Fibroblast of the aortic adventitia (primary cell): ENCODE measurements at regions not wholly inside any gene's neighbourhood (a gene's known extent, or its start where the extent isn't known, plus 50 kb on each side); places are given as distances from the start of the nearest gene placed in this dataset.

ENCODE experiments used
- DNase-seq: peaks from one replicate; pipeline ENCODE4 v3.0.0-alpha.2; 2010; ENCODE audit warnings: low read depth
- H3K4me3 ChIP-seq: 2 replicates; pipeline ENCODE4 v1.5.1; 2011; ENCODE audit warnings: low read depth, mild to moderate bottlenecking, control low read depth, low read length, moderate library complexity
- CTCF ChIP-seq: IDR thresholded peaks from 2 replicates; pipeline ENCODE4 v1.5.1; 2011; ENCODE audit warnings: mild to moderate bottlenecking, low read length, control low read depth, inconsistent platforms; ENCODE audit not compliant: insufficient read depth

- no peak overlapping the region for H3K4me3 ChIP-seq
- no peak for DNase-seq
- TF ChIP-seq CTCF: no peak
These were observed 88.5 kb upstream of the ANKH start for GRCh38 chr5:14960120-14960462.

GRCh38 chr5:14959399-14960119 is 88.0 kb upstream of the ANKH start:
- DNase-seq: no peak
- TF ChIP-seq CTCF: no peak
- no peak overlapping the region for H3K4me3 ChIP-seq

GRCh38 chr5:14958188-14958587 is 86.6 kb upstream of the ANKH start:
- no peak for TF ChIP-seq CTCF
- no peak overlapping the region for H3K4me3 ChIP-seq
- peak; percentile 57 for DNase-seq

- no peak for TF ChIP-seq CTCF
- DNase-seq: no peak
- H3K4me3 ChIP-seq: no peak overlapping the region
These were observed 85.0 kb upstream of the ANKH start for GRCh38 chr5:14956423-14957046.

GRCh38 chr5:14954616-14955343 is 83.2 kb upstream of the ANKH start:
- H3K4me3 ChIP-seq: no peak overlapping the region
- DNase-seq: peak; percentile 26
- no peak for TF ChIP-seq CTCF

GRCh38 chr5:14954216-14954615 is 82.6 kb upstream of the ANKH start:
- TF ChIP-seq CTCF: no peak
- no peak overlapping the region for H3K4me3 ChIP-seq
- DNase-seq: no peak
